ENCODE measurements at regions not wholly inside any gene's neighbourhood (a gene's known extent, or its start where the extent isn't known, plus 50 kb on each side); places are given as distances from the start of the nearest gene placed in this dataset.

GRCh38 chr4:120286813-120287212 is 220.2 kb upstream of the MAD2L1 start:
- no peak for TF ChIP-seq CTCF (IDR thresholded peaks at IDR 0.05)
- TF ChIP-seq POLR2A (IDR thresholded peaks at IDR 0.05), result no peak
